Right ventricle myocardium superior (tissue), 1 donor: ENCODE measurements at regions not wholly inside any gene's neighbourhood (a gene's known extent, or its start where the extent isn't known, plus 50 kb on each side); places are given as distances from the start of the nearest gene placed in this dataset.

Experiments
- ATAC-seq: fragments of 200-7000 bp; cut with Tn5 transposase; one replicate; pipeline ENCODE4 v1.9.1; 2020; ENCODE audit warnings: mild to moderate bottlenecking; ENCODE audit not compliant: poor library complexity
- DNase-seq: peaks from one replicate; pipeline ENCODE4 v3.0.0-alpha.2; 2020
- intact Hi-C: fragments of 100-400 bp; cut with DNase I; formaldehyde crosslinking; loops from one replicate; pipeline ENCODE4 v1.11.2; 2022
- donor health status: DM: no; HTN: yes; CAD: no; lungs with severe emphysema.

GRCh38 chrX:39220952-39221351 lies 419.7 kb downstream of the MID1IP1 start:
- DNase-seq (no peak), ATAC-seq (no peak)
- intact Hi-C loops, result no loop called here

DNA sequence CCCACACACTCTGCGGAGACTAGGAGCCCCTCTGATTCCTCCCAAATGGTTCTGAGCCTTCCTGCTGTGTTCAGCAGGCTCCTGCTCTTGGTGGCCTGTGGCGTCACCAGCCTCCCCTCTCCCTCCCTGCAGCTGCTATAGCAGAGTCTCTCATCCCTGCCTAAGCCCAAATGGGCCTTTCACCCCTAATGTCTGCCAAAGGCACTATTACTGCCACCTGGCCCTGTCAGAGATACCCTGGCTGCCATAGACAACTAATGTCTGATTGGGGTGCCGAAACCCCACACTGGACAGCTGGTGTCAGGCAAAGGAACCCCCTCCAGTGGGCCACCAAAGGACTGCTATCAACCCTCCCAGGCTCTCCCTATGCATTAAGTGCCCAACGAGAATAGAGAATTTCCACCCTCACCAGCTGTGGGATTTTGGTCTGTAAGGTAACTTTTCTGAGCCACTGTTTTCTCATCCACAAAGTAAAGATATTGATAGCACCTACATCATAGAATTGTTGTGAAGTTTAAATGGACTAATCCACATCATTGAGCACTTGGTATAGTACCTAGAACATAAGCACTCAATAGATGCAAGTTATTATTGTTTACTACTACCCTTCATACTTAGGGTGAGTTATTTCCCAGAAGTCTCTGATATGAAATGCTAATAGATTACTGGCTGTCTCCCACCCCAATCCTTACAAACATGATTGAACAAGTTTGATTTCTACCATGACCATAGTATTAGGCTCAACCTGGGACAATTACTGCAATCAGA lies 421.3 kb downstream of the MID1IP1 start:
- no peak for DNase-seq
- intact Hi-C loops, result no loop called here
- ATAC-seq, result no peak

GRCh38 chrX:39226251-39226650 lies 425.0 kb downstream of the MID1IP1 start:
- ATAC-seq, result no peak
- intact Hi-C loops, result no loop called here
- no peak for DNase-seq

DNA sequence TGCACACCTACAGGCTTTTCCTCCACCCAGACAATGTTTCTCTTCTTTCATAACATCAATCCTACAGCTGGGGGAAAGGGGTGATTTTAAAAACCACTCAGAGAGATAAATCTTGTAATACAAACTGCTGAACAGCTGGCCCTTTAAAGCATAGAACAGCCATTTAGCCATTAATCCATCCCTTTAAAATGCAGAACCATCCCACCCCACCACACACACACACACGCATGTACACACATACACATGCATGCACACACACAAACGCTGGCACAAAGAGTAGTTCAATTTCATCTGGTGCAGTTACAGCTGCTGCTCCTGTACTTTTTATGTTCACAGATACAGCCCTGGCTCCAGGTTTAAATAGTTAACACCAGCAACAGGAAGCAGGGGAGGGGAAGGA lies 426.1 kb downstream of the MID1IP1 start:
- ATAC-seq, result no peak
- no peak for DNase-seq
- intact Hi-C loops, result no loop called here

DNA sequence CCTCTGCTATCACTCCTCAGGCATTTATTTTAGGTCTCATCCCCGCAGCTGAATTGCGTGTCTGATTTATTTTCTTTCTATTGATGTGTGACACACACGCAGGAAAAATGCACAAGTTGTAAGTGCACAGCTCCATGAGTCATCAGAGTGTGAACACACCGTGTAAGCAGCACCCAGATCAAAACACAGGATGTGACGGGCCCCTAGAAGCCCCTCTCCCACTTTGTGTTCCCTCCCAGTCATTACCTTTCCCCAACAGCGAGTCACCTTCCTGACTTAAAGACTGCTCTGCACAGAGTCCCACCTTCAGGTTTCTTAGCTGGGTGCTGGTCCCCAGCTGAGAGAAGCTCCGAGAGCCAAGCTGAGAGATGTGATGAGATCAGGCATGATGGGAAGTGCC lies 436.7 kb downstream of the MID1IP1 start:
- ATAC-seq (no peak), DNase-seq (no peak)
- intact Hi-C loops, result no loop called here

- ATAC-seq (peak; percentile 64), DNase-seq (no peak)
- intact Hi-C loops, result no loop called here
Measured at GRCh38 chrX:39242187-39242586, 440.9 kb downstream of the MID1IP1 start.

DNA sequence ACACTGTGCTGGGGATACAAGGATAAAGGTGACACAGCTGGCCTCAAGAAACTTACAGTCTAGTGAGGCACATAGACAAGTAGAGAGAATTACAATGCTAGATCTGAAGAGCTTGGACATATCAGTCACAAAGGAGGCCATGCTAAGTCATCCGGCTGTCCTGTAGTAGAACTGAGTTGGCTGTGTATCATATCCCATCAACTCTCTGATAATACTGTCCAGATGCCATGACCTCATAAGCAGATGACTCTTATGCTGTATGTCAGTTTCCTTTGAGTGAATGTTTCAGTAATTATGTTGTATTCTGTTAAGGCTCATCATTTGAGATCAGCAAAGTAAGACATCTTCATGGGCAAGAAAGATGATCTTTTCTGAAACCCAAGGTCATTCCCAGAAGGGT lies 442.9 kb downstream of the MID1IP1 start:
- DNase-seq (no peak), ATAC-seq (no peak)
- intact Hi-C loops, result no loop called here

- DNase-seq, result no peak
- no peak for ATAC-seq
- intact Hi-C loops, result no loop called here
Measured at GRCh38 chrX:39245024-39245423, 443.8 kb downstream of the MID1IP1 start.

GRCh38 chrX:39247536-39247935 lies 446.3 kb downstream of the MID1IP1 start:
- DNase-seq (no peak), ATAC-seq (no peak)
- intact Hi-C loops, result no loop called here

- intact Hi-C loops, result no loop called here
- no peak for DNase-seq
- no peak for ATAC-seq
Measured at GRCh38 chrX:39248330-39248729, 447.1 kb downstream of the MID1IP1 start.

DNA sequence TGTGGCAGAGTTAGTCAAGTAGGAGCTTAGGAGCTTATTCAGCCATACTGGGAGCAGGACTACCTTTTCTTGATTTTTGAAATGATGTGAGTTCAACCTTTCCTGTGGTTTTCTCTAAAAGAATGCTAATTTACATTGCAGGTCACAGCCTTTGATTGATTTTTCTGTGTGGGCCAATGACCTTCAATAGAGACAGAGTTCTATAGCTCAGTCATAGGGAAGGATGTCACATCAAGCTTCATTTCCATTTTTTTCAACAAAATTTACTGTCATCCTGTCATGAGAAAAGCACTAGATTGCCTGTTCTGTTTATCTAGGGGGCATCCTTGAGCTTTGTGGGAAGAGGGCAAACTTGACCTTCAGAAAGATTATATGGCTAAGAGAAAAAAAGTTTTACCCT lies 448.7 kb downstream of the MID1IP1 start:
- intact Hi-C loops, result no loop called here
- DNase-seq (no peak), ATAC-seq (no peak)

GRCh38 chrX:39251995-39252394 lies 450.7 kb downstream of the MID1IP1 start:
- intact Hi-C loops, result no loop called here
- DNase-seq (no peak), ATAC-seq (no peak)

- intact Hi-C loops, result no loop called here
- ATAC-seq, result no peak
- no peak for DNase-seq
Measured at GRCh38 chrX:39253551-39253950, 452.3 kb downstream of the MID1IP1 start.

- intact Hi-C loops, result no loop called here
- DNase-seq, result no peak
- ATAC-seq, result no peak
Measured at GRCh38 chrX:39258331-39258730, 457.1 kb downstream of the MID1IP1 start.

DNA sequence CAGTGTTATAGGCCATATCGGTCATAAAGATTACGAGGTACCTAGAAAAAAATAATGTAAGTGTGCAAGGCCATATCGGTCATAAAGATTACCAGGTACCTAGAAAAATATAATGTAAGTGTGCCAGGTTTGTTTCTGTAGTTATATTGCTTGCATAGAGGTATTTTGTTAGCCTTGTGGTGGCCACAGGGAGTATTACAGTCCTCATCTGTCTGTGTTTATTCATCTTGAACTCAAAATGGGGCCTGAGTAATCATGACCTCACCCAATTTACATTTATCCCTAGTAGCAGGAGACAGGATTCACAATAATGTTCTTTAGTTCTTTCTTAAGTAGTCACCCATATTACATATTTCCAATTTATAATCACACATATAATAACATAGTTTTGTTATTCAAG lies 459.7 kb downstream of the MID1IP1 start:
- ATAC-seq (no peak), DNase-seq (no peak)
- intact Hi-C loops, result no loop called here

- no peak for ATAC-seq
- intact Hi-C loops, result no loop called here
- no peak for DNase-seq
Measured at GRCh38 chrX:39261446-39262147, 460.3 kb downstream of the MID1IP1 start.

- intact Hi-C loops, result no loop called here
- ATAC-seq (no peak), DNase-seq (no peak)
Measured at GRCh38 chrX:39262641-39263040, 461.4 kb downstream of the MID1IP1 start.

DNA sequence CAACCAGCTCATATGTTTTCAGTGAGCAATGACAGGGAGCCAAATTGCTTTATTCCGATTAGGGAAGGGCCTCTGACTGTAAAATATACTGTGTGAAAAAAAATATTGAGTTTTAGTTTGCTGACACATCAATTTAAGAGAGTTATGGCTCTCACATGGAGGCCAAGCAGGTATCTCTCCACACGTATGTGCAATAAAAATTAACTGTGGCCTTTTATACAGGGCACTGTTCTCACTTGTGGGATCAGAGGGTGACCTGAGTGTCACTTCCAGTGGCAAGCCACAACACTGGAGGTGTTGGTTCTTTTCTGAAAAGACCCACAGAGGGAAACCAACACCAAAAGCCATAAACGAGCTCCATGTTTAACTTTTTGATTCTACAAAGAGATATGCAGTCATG lies 462.8 kb downstream of the MID1IP1 start:
- ATAC-seq (no peak), DNase-seq (no peak)
- intact Hi-C loops, result no loop called here

- ATAC-seq, result no peak
- no peak for DNase-seq
- intact Hi-C loops, result no loop called here
Measured at GRCh38 chrX:39267176-39267575, 465.9 kb downstream of the MID1IP1 start.

GRCh38 chrX:39268207-39268606 lies 466.9 kb downstream of the MID1IP1 start:
- ATAC-seq (no peak), DNase-seq (no peak)
- intact Hi-C loops, result no loop called here
